NOMO-1 treated with DMSO at 0.1 percent for 48 hours (cell line): ENCODE measurements at regions not wholly inside any gene's neighbourhood (a gene's known extent, or its start where the extent isn't known, plus 50 kb on each side); places are given as distances from the start of the nearest gene placed in this dataset.
"Not testable (repeated sequence)": the region's sequence is repeated elsewhere in the genome, so short reads cannot be mapped to it uniquely, and the experiment has no call there.

Experiments
- DNase-seq: peaks from one replicate; lab custom pipeline; 2025; ENCODE audit not compliant: unreplicated experiment; lab: John Stamatoyannopoulos, UW

GRCh38 chr4:141518222-141518621 lies 118.2 kb upstream of the IL15 start:
- no peak for DNase-seq

GRCh38 chr4:141524116-141524515 lies 112.3 kb upstream of the IL15 start:
- DNase-seq: no peak

- no peak for DNase-seq
These were observed 111.5 kb upstream of the IL15 start for GRCh38 chr4:141524841-141525240.

- no peak for DNase-seq
These were observed 105.8 kb upstream of the IL15 start for GRCh38 chr4:141530627-141531026.

GRCh38 chr4:141534985-141535384 lies 101.4 kb upstream of the IL15 start:
- DNase-seq: no peak

- no peak for DNase-seq
These were observed 98.4 kb upstream of the IL15 start for GRCh38 chr4:141538001-141538400.

GRCh38 chr4:141540643-141541042 lies 95.7 kb upstream of the IL15 start:
- no peak for DNase-seq

GRCh38 chr4:141541851-141542250 lies 94.5 kb upstream of the IL15 start:
- DNase-seq: no peak

- DNase-seq: no peak
These were observed 93.2 kb upstream of the IL15 start for GRCh38 chr4:141543176-141543575.

GRCh38 chr4:141543706-141544105 lies 92.7 kb upstream of the IL15 start:
- DNase-seq: no peak

- DNase-seq: no peak
These were observed 87.6 kb upstream of the IL15 start for GRCh38 chr4:141548791-141549190.

GRCh38 chr4:141560056-141560455 lies 76.3 kb upstream of the IL15 start:
- no peak for DNase-seq

- DNase-seq: no peak
These were observed 73.7 kb upstream of the IL15 start for GRCh38 chr4:141562649-141563048.

- no peak for DNase-seq
These were observed 72.7 kb upstream of the IL15 start for GRCh38 chr4:141563723-141564122.

GRCh38 chr4:141564961-141565360 lies 71.4 kb upstream of the IL15 start:
- DNase-seq: not testable (repeated sequence)

GRCh38 chr4:141565379-141566089 lies 70.8 kb upstream of the IL15 start:
- no peak for DNase-seq

GRCh38 chr4:141567326-141567915 lies 69.0 kb upstream of the IL15 start:
- DNase-seq: no peak

GRCh38 chr4:141569141-141569540 lies 67.2 kb upstream of the IL15 start:
- no peak for DNase-seq

- DNase-seq: no peak
These were observed 66.1 kb upstream of the IL15 start for GRCh38 chr4:141570290-141570689.

GRCh38 chr4:141571362-141571761 lies 65.0 kb upstream of the IL15 start:
- DNase-seq: no peak

GRCh38 chr4:141571793-141572192 lies 64.6 kb upstream of the IL15 start:
- no peak for DNase-seq

GRCh38 chr4:141573678-141574077 lies 62.7 kb upstream of the IL15 start:
- no peak for DNase-seq

GRCh38 chr4:141575884-141576283 lies 60.5 kb upstream of the IL15 start:
- DNase-seq: no peak
